ENCODE measurements at regions not wholly inside any gene's neighbourhood (a gene's known extent, or its start where the extent isn't known, plus 50 kb on each side); places are given as distances from the start of the nearest gene placed in this dataset.

DNA sequence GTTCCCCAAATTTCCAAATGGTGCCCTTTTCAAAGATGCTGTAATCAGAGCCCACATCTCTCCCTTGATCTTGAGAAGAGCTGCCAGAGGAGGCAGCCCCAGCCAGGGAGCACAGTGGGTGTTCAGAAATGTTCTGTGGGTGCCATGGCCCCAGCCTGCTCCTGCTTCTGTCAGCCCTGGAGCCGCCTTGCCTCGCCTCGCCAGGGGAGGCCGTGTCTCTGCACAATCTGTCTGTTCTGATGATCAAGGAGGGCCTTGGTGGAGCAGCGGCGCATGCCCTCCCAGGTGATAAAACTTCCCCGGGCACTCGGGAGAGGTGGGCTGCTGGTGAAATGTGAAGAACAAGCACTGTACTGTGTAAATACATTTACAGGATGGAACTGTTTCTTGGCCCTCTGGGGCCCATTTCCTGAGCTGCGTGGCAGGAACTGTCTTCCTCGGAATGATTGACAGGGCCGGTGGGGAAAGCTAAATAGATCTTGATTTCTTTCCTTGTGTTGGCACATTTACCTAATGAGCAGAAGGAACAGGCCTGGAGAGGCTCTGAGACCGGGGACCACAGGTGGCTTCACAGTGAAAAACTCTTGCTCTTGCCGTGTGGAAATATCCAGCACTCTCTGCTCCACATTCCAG is 207.8 kb upstream of the PODXL start:
- TF ChIP-seq, protein P1, sequence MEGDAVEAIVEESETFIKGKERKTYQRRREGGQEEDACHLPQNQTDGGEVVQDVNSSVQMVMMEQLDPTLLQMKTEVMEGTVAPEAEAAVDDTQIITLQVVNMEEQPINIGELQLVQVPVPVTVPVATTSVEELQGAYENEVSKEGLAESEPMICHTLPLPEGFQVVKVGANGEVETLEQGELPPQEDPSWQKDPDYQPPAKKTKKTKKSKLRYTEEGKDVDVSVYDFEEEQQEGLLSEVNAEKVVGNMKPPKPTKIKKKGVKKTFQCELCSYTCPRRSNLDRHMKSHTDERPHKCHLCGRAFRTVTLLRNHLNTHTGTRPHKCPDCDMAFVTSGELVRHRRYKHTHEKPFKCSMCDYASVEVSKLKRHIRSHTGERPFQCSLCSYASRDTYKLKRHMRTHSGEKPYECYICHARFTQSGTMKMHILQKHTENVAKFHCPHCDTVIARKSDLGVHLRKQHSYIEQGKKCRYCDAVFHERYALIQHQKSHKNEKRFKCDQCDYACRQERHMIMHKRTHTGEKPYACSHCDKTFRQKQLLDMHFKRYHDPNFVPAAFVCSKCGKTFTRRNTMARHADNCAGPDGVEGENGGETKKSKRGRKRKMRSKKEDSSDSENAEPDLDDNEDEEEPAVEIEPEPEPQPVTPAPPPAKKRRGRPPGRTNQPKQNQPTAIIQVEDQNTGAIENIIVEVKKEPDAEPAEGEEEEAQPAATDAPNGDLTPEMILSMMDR (IDR thresholded peaks at IDR 0.05) = no peak
- no peak for TF ChIP-seq SIN3A (IDR thresholded peaks at IDR 0.05; ENCODE audit: borderline replicate concordance, low read depth, low read length)

Measured in SK-N-SH (cell line).